ENCODE measurements at regions not wholly inside any gene's neighbourhood (a gene's known extent, or its start where the extent isn't known, plus 50 kb on each side); places are given as distances from the start of the nearest gene placed in this dataset.

DNA sequence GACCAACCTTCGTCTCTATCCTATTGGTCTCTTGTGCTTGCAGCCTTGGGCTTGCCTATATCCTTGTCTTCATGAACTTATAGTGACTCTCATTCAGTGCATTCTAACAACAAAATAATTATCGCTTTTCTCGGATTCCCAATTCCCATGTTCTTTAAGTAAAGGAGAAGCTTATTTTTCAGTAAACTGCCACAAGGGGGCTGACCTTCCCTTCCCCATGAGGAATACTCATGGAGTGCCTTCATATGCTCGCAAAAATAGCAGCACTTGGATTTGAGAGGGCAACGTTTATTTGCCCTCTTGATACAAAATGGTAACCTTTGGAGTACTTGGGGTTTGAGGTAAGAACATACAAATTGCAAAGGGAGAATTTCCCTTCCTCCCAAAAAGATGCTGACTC lies 183.2 kb upstream of the TENT5D start:
- no peak for TF ChIP-seq POLR2A (IDR thresholded peaks at IDR 0.05)
- TF ChIP-seq, protein P1, sequence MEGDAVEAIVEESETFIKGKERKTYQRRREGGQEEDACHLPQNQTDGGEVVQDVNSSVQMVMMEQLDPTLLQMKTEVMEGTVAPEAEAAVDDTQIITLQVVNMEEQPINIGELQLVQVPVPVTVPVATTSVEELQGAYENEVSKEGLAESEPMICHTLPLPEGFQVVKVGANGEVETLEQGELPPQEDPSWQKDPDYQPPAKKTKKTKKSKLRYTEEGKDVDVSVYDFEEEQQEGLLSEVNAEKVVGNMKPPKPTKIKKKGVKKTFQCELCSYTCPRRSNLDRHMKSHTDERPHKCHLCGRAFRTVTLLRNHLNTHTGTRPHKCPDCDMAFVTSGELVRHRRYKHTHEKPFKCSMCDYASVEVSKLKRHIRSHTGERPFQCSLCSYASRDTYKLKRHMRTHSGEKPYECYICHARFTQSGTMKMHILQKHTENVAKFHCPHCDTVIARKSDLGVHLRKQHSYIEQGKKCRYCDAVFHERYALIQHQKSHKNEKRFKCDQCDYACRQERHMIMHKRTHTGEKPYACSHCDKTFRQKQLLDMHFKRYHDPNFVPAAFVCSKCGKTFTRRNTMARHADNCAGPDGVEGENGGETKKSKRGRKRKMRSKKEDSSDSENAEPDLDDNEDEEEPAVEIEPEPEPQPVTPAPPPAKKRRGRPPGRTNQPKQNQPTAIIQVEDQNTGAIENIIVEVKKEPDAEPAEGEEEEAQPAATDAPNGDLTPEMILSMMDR (IDR thresholded peaks at IDR 0.05), result no peak

Measured in sigmoid colon (tissue), 3 donors.